HPDE6-E6E7 (cell line): ENCODE measurements at regions not wholly inside any gene's neighbourhood (a gene's known extent, or its start where the extent isn't known, plus 50 kb on each side); places are given as distances from the start of the nearest gene placed in this dataset.
"Not testable (repeated sequence)": the region's sequence is repeated elsewhere in the genome, so short reads cannot be mapped to it uniquely, and the experiment has no call there.

Source experiments
- DNase-seq: peaks from one replicate; pipeline ENCODE4 v3.0.0; 2011; ENCODE audit warnings: missing footprints; ENCODE audit errors: extremely low spot score

GRCh38 chr1:181202986-181203555 lies 114.6 kb downstream of the IER5 start:
- DNase-seq = no peak

GRCh38 chr1:181204530-181204929 lies 116.0 kb downstream of the IER5 start:
- DNase-seq = no peak

- no peak for DNase-seq
Observed at GRCh38 chr1:181205901-181206300, 117.4 kb downstream of the IER5 start.

- DNase-seq = no peak
Observed at GRCh38 chr1:181206513-181206912, 118.0 kb downstream of the IER5 start.

GRCh38 chr1:181206979-181207790 lies 118.7 kb downstream of the IER5 start:
- no peak for DNase-seq

- no peak for DNase-seq
Observed at GRCh38 chr1:181208083-181208482, 119.6 kb downstream of the IER5 start.

- no peak for DNase-seq
Observed at GRCh38 chr1:181208967-181209366, 120.5 kb downstream of the IER5 start.

- DNase-seq = no peak
Observed at GRCh38 chr1:181213056-181213455, 124.6 kb downstream of the IER5 start.

- no peak for DNase-seq
Observed at GRCh38 chr1:181216591-181216994, 128.1 kb downstream of the IER5 start.

GRCh38 chr1:181219938-181220337 lies 131.4 kb downstream of the IER5 start:
- no peak for DNase-seq

GRCh38 chr1:181221078-181221477 lies 132.6 kb downstream of the IER5 start:
- no peak for DNase-seq

GRCh38 chr1:181222972-181223505 lies 134.5 kb downstream of the IER5 start:
- DNase-seq = no peak

GRCh38 chr1:181226728-181227127 lies 138.2 kb downstream of the IER5 start:
- not testable (repeated sequence) for DNase-seq

GRCh38 chr1:181239086-181239485 lies 150.6 kb downstream of the IER5 start:
- DNase-seq = no peak

GRCh38 chr1:181246320-181246719 lies 157.8 kb downstream of the IER5 start:
- DNase-seq = not testable (repeated sequence)

GRCh38 chr1:181248361-181248760 lies 159.9 kb downstream of the IER5 start:
- not testable (repeated sequence) for DNase-seq

GRCh38 chr1:181249186-181249585 lies 160.7 kb downstream of the IER5 start:
- no peak for DNase-seq

GRCh38 chr1:181250038-181250437 lies 161.5 kb downstream of the IER5 start:
- no peak for DNase-seq

- DNase-seq = no peak
Observed at GRCh38 chr1:181251001-181251712, 162.7 kb downstream of the IER5 start.

GRCh38 chr1:181251713-181252075 lies 163.2 kb downstream of the IER5 start:
- no peak for DNase-seq

GRCh38 chr1:181253601-181254000 lies 165.1 kb downstream of the IER5 start:
- not testable (repeated sequence) for DNase-seq

GRCh38 chr1:181255270-181255929 lies 166.9 kb downstream of the IER5 start:
- DNase-seq = peak; percentile 13
